ENCODE measurements at regions not wholly inside any gene's neighbourhood (a gene's known extent, or its start where the extent isn't known, plus 50 kb on each side); places are given as distances from the start of the nearest gene placed in this dataset.

DNA sequence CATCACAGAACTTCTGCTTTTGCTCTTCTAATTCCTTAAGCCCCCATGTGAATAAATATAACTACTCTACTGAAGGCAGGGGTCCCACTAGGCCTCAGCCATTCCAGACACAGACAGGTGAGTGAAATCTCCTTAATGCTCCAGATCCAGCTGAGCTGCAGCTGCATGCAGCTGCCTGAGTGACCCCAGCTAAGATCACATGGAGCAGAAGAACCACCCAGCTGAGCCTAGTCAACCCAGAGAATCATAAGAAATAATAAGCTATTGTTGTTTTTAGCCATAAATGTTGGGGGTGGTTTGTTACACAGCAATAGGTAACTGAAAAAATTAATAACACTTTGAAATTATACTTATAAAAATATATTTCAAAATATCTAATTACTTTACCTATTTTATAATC lies 220.3 kb downstream of the SIPA1L2 start:
- TF ChIP-seq, protein P1, sequence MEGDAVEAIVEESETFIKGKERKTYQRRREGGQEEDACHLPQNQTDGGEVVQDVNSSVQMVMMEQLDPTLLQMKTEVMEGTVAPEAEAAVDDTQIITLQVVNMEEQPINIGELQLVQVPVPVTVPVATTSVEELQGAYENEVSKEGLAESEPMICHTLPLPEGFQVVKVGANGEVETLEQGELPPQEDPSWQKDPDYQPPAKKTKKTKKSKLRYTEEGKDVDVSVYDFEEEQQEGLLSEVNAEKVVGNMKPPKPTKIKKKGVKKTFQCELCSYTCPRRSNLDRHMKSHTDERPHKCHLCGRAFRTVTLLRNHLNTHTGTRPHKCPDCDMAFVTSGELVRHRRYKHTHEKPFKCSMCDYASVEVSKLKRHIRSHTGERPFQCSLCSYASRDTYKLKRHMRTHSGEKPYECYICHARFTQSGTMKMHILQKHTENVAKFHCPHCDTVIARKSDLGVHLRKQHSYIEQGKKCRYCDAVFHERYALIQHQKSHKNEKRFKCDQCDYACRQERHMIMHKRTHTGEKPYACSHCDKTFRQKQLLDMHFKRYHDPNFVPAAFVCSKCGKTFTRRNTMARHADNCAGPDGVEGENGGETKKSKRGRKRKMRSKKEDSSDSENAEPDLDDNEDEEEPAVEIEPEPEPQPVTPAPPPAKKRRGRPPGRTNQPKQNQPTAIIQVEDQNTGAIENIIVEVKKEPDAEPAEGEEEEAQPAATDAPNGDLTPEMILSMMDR (IDR thresholded peaks at IDR 0.05) = no peak
- Mint-ChIP-seq H3K4me3 (no peak overlapping the region), H3K36me3 (ENCODE audit: low read depth) (no peaks in the 10 kb centered on the region), H3K9me3 (peaks cover 6% of the 10 kb centered on the region), H3K4me1 (ENCODE audit: low read depth) (no peaks in the 10 kb centered on the region), H3K27ac (no peak overlapping the region), H3K27me3 (no peaks in the 10 kb centered on the region)
- Histone ChIP-seq H3K9me3 (ENCODE audit: control insufficient read depth in 1 of 2, insufficient read depth in 1 of 2, low read length in 2 of 2) (peaks cover 0 to 3% of the 10 kb centered on the region in 2 experiments), H3K36me3 (ENCODE audit: insufficient read depth, low read length) (no peaks in the 10 kb centered on the region), H3K27ac (ENCODE audit: low read depth in 1 of 2, low read length in 2 of 2) (no peak overlapping the region), H3K4me1 (ENCODE audit: insufficient read depth, low read length) (no peaks in the 10 kb centered on the region), H3K4me3 (ENCODE audit: low read length) (no peak overlapping the region), H3K27me3 (ENCODE audit: control insufficient read depth in 1 of 2, insufficient read depth in 2 of 2, low read length in 2 of 2) (no peaks in the 10 kb centered on the region)
- ATAC-seq (ENCODE audit: poor library complexity) = no peak
- DNase-seq = no peak
- ChIA-PET POLR2A (no interaction called here), CTCF (no interaction called here)
- intact Hi-C loops (cut with DNase I, micrococcal nuclease) = no loop called here

DNA sequence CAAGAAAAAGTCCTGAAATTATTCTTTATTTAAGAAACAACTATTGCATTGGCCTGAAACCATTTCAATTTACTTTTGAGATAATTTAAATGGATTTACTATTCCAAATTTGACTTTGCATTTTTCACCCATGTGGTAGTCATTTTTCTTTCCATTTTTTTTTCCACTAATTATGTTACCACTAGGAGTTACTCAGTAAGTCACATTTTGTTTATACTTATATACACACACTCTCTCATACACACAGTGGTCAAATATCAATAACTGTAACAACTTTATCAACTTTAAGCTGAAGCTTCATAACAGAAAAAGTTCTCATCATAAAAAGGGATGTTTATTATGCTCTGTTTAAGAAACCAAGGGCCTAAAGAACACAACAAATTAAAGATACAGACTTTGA lies 222.8 kb downstream of the SIPA1L2 start:
- intact Hi-C loops (cut with DNase I, micrococcal nuclease) = no loop called here
- ChIA-PET POLR2A (no interaction called here), CTCF (no interaction called here)
- no peak overlapping the region for H3K4me3 ChIP-seq (ENCODE audit: low read length)
- DNase-seq = no peak
- H3K36me3 ChIP-seq (ENCODE audit: insufficient read depth, low read length) = no peaks in the 10 kb centered on the region
- Mint-ChIP-seq H3K27ac (no peak overlapping the region), H3K4me1 (ENCODE audit: low read depth) (no peaks in the 10 kb centered on the region), H3K36me3 (ENCODE audit: low read depth) (no peaks in the 10 kb centered on the region), H3K9me3 (peaks cover 6% of the 10 kb centered on the region), H3K27me3 (no peaks in the 10 kb centered on the region), H3K4me3 (no peak overlapping the region)
- H3K27ac ChIP-seq (ENCODE audit: low read depth in 1 of 2, low read length in 2 of 2) = no peak overlapping the region
- no peak for ATAC-seq (ENCODE audit: poor library complexity)
- no peaks in the 10 kb centered on the region for H3K27me3 ChIP-seq (ENCODE audit: control insufficient read depth in 1 of 2, insufficient read depth in 2 of 2, low read length in 2 of 2)
- TF ChIP-seq, protein P1 (IDR thresholded peaks at IDR 0.05) = no peak
- peaks cover 0 to 3% of the 10 kb centered on the region in 2 experiments for H3K9me3 ChIP-seq (ENCODE audit: control insufficient read depth in 1 of 2, insufficient read depth in 1 of 2, low read length in 2 of 2)
- no peaks in the 10 kb centered on the region for H3K4me1 ChIP-seq (ENCODE audit: insufficient read depth, low read length)

DNA sequence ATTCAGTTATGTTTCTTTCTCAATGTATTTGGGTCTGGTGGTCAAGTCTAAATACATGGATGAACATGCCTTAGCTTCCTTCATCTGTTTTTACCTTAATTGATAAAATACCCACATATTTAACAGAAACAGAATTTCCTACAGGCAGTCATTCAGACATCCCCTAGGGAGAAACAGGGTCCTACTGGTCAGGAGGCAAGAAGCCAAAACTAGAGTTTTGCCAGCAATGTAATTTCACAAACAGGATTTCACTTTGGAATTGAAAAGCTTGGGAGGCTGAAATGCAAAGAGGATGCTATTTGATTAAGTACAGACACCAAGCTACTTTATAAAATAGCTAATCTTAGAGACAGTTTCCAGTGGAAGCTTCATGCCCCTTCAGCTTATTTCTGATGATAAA lies 224.2 kb downstream of the SIPA1L2 start:
- Mint-ChIP-seq H3K27me3 (no peaks in the 10 kb centered on the region), H3K4me3 (no peak overlapping the region), H3K36me3 (ENCODE audit: low read depth) (no peaks in the 10 kb centered on the region), H3K9me3 (peaks cover 6% of the 10 kb centered on the region), H3K4me1 (ENCODE audit: low read depth) (no peaks in the 10 kb centered on the region), H3K27ac (no peak overlapping the region)
- DNase-seq = no peak
- intact Hi-C loops (cut with DNase I, micrococcal nuclease) = no loop called here
- TF ChIP-seq, protein P1 (IDR thresholded peaks at IDR 0.05) = no peak
- H3K9me3 ChIP-seq (ENCODE audit: control insufficient read depth in 1 of 2, insufficient read depth in 1 of 2, low read length in 2 of 2) = peaks cover 0 to 3% of the 10 kb centered on the region in 2 experiments
- ATAC-seq (ENCODE audit: poor library complexity) = no peak
- no peaks in the 10 kb centered on the region for H3K4me1 ChIP-seq (ENCODE audit: insufficient read depth, low read length)
- no peaks in the 10 kb centered on the region for H3K36me3 ChIP-seq (ENCODE audit: insufficient read depth, low read length)
- CTCF ChIA-PET = no interaction called here
- H3K4me3 ChIP-seq (ENCODE audit: low read length) = no peak overlapping the region
- no peak overlapping the region for H3K27ac ChIP-seq (ENCODE audit: low read depth in 1 of 2, low read length in 2 of 2)
- POLR2A ChIA-PET = no interaction called here
- H3K27me3 ChIP-seq (ENCODE audit: control insufficient read depth in 1 of 2, insufficient read depth in 2 of 2, low read length in 2 of 2) = no peaks in the 10 kb centered on the region
